Heart left ventricle (tissue), 16 donors: ENCODE measurements at regions not wholly inside any gene's neighbourhood (a gene's known extent, or its start where the extent isn't known, plus 50 kb on each side); places are given as distances from the start of the nearest gene placed in this dataset.

ENCODE experiments used
- ATAC-seq, 4 donors: fragments of 200-7000 bp; cut with Tn5 transposase; one replicate each; pipeline ENCODE4 v1.9.1; 2020 to 2022; ENCODE audit warnings: moderate library complexity in 4 of 4, mild to moderate bottlenecking in 3 of 4, moderate number of reproducible peaks in 1 of 4
- DNase-seq, 5 donors: peaks; one replicate each; pipeline ENCODE4 v3.0.0-alpha.2; 2020
- H3K27ac ChIP-seq, 12 donors: fragments of 200-600 bp; sonication (generic) in 4 of 12; one replicate each; pipeline versions ENCODE4 v1.5.0 to v1.8.0; 2016 to 2022; ENCODE audit warnings: mild to moderate bottlenecking in 2 of 12
- H3K27me3 ChIP-seq, 9 donors: fragments of 200-600 bp; sonication (generic) in 2 of 9; one replicate each; pipeline versions ENCODE4 v1.5.1 to v1.8.0; 2016 to 2022; ENCODE audit warnings: mild to moderate bottlenecking in 3 of 9
- H3K36me3 ChIP-seq, 9 donors: fragments of 200-600 bp; sonication (generic) in 2 of 9; one replicate each; pipeline versions ENCODE4 v1.5.0 to v1.8.0; 2018 to 2022; ENCODE audit warnings: mild to moderate bottlenecking in 2 of 9
- H3K4me1 ChIP-seq, 12 donors: fragments of 200-600 bp; sonication (generic) in 4 of 12; one replicate each; pipeline versions ENCODE4 v1.5.0 to v1.8.0; 2016 to 2022; ENCODE audit warnings: mild to moderate bottlenecking in 3 of 12
- H3K4me3 ChIP-seq, 12 donors: fragments of 200-600 bp; sonication (generic) in 4 of 12; one replicate each; pipeline versions ENCODE4 v1.5.0 to v1.8.0; 2017 to 2022; ENCODE audit warnings: mild to moderate bottlenecking in 9 of 12, moderate library complexity in 4 of 12
- H3K9me3 ChIP-seq, 12 donors: fragments of 200-600 bp; sonication (generic) in 4 of 12; one replicate each; pipeline versions ENCODE4 v1.5.0 to v1.8.0; 2016 to 2022; ENCODE audit warnings: mild to moderate bottlenecking in 1 of 12
- POLR2A ChIP-seq, 2 donors: fragments of 450-650 bp; IDR thresholded peaks; one replicate each; pipeline ENCODE4 v1.6.1; 2017; ENCODE audit warnings: antibody characterized with exemption in 2 of 2, mild to moderate bottlenecking in 2 of 2, moderate library complexity in 2 of 2
- WGBS, 4 donors: extraction: QIAGEN DNeasy Blood & Tissue Kit in 2 of 4; methylation state at CpG; one replicate each; pipeline versions ENCODE4 v1.1.5 to v1.1.7; 2013 to 2018; 5-methylcytosine and 5-hydroxymethylcytosine counted together
- intact Hi-C, 10 donors: fragments of 100-400 bp; cut with DNase I; formaldehyde crosslinking; loops; one replicate each; pipeline versions ENCODE4 v1.11.1 to v1.14.2; 2022
- TF ChIP-seq, protein P1 (sequence below), 12 donors: fragments of 200-600 bp; sonication (generic) in 4 of 12; IDR thresholded peaks; one replicate each; pipeline versions ENCODE4 v1.5.0 to v1.8.0; 2018 to 2022; ENCODE audit warnings: antibody characterized with exemption in 12 of 12, mild to moderate bottlenecking in 5 of 12
- donor health status: ischemic (EF 13 %, LVEDD 7.1; RV severe dilation, severe dysfunction).
- donor health status: healthy with polysubstance abuse.
- donor health status: DM: no; HTN: yes; CAD: no.
- donor health status: DM: no; HTN: no; CAD: no.
- donor health status: ischemic (EF 25% LVEDD 6.9; RV normal size, moderate dysfunction).
- donor health status: ischemic (EF 25% LVEDD 5.7; RV mildly dilated, moderate dysfunction).
- donor health status: healthy.
- donor health status: DM: yes; HTN: yes; CAD: no.
- donor health status: ischemic (EF 35%, LVEDD 5.7; RV mildly dilated, moderate dysfunction).
- donor health status: nonischemic (EF 11% LVEDD 7.7; RV severe dilation, severe dysfunction).
- donor health status: DM: yes; HTN: yes; CAD: no.
- donor health status: PGD.
- donor health status: ischemic (EF 29% LVEDD 5.4; RV normal size, mild dysfunction).
- donor health status: nonischemic (EF 23%, LVEDD 6.1; RV moderate dilation, normal function).

DNA sequence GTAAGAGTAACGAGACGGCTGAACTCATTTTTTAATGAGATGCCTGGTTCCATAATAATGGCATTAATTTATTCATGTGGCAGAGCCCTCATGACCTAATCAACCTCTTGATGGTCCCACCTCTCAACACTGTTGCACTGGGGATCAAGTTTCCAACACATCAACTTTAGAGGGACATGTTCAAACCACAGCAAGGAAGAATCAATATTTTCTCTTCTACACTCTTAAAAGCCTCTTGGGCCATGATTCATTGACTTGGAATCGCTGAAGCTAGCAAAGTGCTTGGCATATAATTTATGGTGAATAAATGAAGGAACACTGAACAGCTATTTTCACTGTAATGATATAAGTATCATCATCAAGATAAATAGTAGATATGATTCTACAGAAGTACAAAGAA is 333.0 kb downstream of the TNS1 start:
- WGBS, 4 donors = 95 to 97% (median 95%) methylated on average over 3 of the region's 3 CpGs
- intact Hi-C loops = loop anchor here in 1 of 10 donors (5.0 kb wide), 1 partner anchor 37 kb away; no protein-coding TSS in a partner anchor
- Histone ChIP-seq H3K27ac (no peak overlapping the region), H3K9me3 (peaks cover 0 to 4% (median 0%) of the 10 kb centered on the region in 12 donors), H3K36me3 (no peaks in the 10 kb centered on the region), H3K4me3 (no peak overlapping the region), H3K27me3 (no peaks in the 10 kb centered on the region), H3K4me1 (peaks cover 0 to 28% (median 0%) of the 10 kb centered on the region in 12 donors)
- no peak for TF ChIP-seq POLR2A (IDR thresholded peaks at IDR 0.05)
- TF ChIP-seq, protein P1, sequence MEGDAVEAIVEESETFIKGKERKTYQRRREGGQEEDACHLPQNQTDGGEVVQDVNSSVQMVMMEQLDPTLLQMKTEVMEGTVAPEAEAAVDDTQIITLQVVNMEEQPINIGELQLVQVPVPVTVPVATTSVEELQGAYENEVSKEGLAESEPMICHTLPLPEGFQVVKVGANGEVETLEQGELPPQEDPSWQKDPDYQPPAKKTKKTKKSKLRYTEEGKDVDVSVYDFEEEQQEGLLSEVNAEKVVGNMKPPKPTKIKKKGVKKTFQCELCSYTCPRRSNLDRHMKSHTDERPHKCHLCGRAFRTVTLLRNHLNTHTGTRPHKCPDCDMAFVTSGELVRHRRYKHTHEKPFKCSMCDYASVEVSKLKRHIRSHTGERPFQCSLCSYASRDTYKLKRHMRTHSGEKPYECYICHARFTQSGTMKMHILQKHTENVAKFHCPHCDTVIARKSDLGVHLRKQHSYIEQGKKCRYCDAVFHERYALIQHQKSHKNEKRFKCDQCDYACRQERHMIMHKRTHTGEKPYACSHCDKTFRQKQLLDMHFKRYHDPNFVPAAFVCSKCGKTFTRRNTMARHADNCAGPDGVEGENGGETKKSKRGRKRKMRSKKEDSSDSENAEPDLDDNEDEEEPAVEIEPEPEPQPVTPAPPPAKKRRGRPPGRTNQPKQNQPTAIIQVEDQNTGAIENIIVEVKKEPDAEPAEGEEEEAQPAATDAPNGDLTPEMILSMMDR (IDR thresholded peaks at IDR 0.05) = no peak
- no peak for ATAC-seq
- DNase-seq = no peak

DNA sequence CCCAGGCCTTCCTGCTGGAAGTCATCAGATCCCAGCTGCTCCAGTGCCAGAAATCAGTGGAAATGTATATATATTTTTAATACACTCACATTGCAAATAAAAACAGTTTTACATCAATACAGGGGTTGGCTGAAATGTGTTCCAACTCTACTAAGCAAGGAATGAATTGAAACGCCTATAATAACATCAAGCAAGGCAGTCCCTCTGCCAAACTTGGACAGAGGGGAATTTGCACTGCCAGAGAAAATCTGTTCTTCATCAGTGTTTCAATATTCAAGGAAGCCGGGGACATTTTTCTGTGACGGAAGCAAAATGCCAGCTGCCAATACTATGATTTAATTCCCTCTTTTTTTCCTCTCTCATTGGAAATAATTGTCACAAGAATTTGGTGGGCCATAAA is 335.3 kb downstream of the TNS1 start:
- Histone ChIP-seq H3K36me3 (no peaks in the 10 kb centered on the region), H3K27ac (peak overlapping the region in 6 of 12 donors; percentile 28 to 72 (median 53)), H3K4me1 (peaks cover 0 to 20% (median 0%) of the 10 kb centered on the region in 12 donors), H3K27me3 (no peaks in the 10 kb centered on the region), H3K9me3 (no peaks in the 10 kb centered on the region), H3K4me3 (no peak overlapping the region)
- TF ChIP-seq POLR2A (IDR thresholded peaks at IDR 0.05) = no peak
- TF ChIP-seq, protein P1 (IDR thresholded peaks at IDR 0.05) = no peak
- WGBS, 4 donors = 51 to 79% (median 70%) methylated on average over 3 of the region's 3 CpGs
- DNase-seq = peak in 3 of 5 donors; percentile 30 to 45 (median 33)
- ATAC-seq = peak; percentile 26 to 76 (median 54)
- intact Hi-C loops = no loop called here

DNA sequence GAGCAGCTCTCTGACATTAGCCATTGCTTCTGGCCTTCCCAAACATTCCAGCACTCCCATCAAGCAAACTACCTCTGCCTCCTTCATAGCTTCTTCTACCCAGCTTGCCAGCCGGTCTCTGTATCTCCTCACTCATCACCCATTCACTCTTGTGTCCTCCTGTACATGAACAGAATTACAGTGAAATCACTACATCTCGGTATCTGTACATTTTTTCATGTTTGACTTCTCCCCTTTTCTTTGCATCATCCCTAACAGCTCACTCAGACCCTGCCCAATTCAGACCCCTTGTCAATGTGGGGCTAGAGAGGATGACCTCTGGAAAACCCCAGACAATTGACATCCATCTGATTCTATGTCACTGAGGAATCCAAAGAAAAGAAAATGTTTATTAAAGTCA is 335.8 kb downstream of the TNS1 start:
- H3K27ac ChIP-seq = peak overlapping the region in 6 of 12 donors; percentile 21 to 71 (median 41)

DNA sequence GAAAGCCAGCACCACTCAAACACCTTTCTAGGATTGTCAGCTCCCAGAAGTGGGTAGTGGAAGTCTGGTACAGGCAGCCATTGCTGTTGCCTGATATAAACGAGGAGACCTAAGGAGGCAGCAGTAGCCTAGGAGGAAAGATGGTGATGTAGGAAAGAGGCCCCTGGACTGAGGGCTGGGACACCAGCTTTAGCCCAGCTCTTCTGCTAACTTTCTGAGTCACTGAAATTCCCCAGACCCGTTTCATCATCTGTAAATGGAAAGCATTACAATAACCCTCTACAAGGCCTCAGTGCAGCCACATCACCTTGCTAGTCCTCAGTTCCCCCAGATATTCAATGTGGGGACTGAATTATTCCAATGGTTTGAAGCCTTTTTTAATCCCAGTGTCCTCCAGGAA is 336.5 kb downstream of the TNS1 start:
- peak in 1 of 4 donors; percentile 56 for ATAC-seq

More for the DNA sequence above, 335.8 kb downstream of the TNS1 start:
- no peak for DNase-seq
- 81 to 91% (median 82%) methylated on average over 2 of the region's 2 CpGs for WGBS, 4 donors
- H3K36me3 ChIP-seq = no peaks in the 10 kb centered on the region
- no peak overlapping the region for H3K4me3 ChIP-seq
- peaks cover 0 to 21% (median 0%) of the 10 kb centered on the region in 12 donors for H3K4me1 ChIP-seq
- no peaks in the 10 kb centered on the region for H3K27me3 ChIP-seq
- ATAC-seq = no peak
- intact Hi-C loops = no loop called here
- no peaks in the 10 kb centered on the region for H3K9me3 ChIP-seq
- TF ChIP-seq, protein P1 (IDR thresholded peaks at IDR 0.05) = no peak
- TF ChIP-seq POLR2A (IDR thresholded peaks at IDR 0.05) = no peak

More for the DNA sequence above, 336.5 kb downstream of the TNS1 start:
- Histone ChIP-seq H3K4me1 (peaks cover 0 to 28% (median 1%) of the 10 kb centered on the region in 12 donors), H3K9me3 (no peaks in the 10 kb centered on the region), H3K27ac (peak overlapping the region in 1 of 12 donors; percentile 28), H3K36me3 (no peaks in the 10 kb centered on the region), H3K4me3 (no peak overlapping the region), H3K27me3 (no peaks in the 10 kb centered on the region)
- intact Hi-C loops = no loop called here
- DNase-seq = no peak
- TF ChIP-seq, protein P1 (IDR thresholded peaks at IDR 0.05) = no peak
- TF ChIP-seq POLR2A (IDR thresholded peaks at IDR 0.05) = no peak
- WGBS, 4 donors = 76 to 89% (median 83%) methylated on average over 2 of the region's 2 CpGs
